ENCODE measurements at regions not wholly inside any gene's neighbourhood (a gene's known extent, or its start where the extent isn't known, plus 50 kb on each side); places are given as distances from the start of the nearest gene placed in this dataset.

DNA sequence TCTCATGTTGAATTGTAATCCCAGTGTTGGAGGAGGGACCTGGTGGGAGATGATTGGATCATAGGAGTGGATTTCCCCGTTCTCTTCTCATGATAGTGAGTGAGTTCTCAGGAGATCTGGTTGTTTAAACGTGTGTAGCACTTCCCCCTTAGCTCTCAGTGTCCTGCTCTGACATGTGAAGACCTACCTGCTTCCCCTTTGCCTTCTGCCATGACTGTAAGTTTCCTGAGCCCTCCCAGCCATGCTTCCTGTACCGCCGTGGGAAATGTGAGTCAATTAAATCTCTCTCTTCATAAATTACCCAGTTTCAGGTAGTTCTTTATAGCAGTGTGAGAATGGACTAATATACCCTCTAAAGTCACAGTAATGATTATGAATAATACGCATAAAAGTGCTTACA is 248.4 kb upstream of the LRRC7 start:
- DNase-seq (ENCODE audit: low spot score): no peak

- DNase-seq (ENCODE audit: low spot score): no peak
These were observed 246.9 kb upstream of the LRRC7 start for GRCh38 chr1:69320757-69321211.

GRCh38 chr1:69321311-69321710 is 246.4 kb upstream of the LRRC7 start:
- DNase-seq (ENCODE audit: low spot score): no peak

DNA sequence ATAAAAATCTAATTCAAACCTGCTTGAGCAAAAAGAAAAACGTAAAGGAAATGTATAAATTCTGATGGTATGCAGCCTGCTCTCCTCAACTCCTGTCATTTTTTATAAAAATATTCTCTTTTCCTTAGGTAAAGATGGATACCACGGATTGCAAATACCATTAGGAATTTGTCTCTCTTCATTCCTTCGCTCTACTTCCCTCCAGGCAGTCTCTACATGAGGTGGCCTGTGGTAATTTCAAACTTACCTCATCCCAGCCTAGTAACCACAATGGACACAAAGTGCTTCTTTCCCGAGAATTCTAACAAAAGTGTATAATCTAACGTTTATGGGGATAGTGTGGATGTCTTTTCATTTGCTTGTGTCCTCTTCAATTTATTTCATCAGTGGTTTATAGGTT is 239.5 kb upstream of the LRRC7 start:
- no peak for DNase-seq (ENCODE audit: low spot score)

DNA sequence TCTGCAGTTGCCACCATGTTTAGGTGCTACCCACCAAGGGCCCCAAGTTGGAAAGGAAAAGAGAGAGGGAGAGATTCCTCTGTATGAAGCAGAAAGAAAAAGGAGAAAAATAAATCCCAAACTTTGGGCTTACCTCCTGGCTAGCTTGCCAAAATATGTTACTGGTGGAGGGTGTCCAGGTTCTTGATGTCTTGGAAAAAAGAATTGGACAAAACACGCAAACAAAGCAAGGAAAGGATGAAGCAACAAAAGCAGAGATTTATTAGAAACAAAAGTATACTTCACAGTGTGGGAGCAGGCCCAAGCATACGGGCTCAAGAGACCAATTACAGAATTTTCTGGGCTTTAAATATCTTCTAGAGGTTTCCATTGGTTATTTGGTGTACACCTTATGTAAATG is 204.5 kb upstream of the LRRC7 start:
- no peak for DNase-seq (ENCODE audit: low spot score)

DNA sequence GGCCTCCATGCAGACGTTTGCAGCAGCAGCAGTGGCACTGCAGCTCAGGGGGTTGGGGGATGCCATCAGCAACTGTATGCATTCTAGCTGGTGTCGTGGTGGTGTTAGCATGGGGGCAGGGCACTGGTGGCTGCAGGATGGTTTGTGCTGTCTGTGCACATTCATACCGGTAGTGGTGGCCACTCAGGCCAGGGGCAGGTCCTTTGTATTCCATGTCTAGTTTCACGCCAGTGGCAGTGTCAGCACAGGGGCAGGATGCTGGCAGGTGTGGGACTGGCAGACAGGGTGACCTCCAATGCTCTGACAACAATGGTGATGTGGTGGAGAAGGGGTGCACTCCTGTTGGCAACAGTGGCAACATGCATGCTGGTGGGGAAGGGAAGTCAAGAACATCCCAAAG is 194.2 kb upstream of the LRRC7 start:
- DNase-seq (ENCODE audit: low spot score): no peak

DNA sequence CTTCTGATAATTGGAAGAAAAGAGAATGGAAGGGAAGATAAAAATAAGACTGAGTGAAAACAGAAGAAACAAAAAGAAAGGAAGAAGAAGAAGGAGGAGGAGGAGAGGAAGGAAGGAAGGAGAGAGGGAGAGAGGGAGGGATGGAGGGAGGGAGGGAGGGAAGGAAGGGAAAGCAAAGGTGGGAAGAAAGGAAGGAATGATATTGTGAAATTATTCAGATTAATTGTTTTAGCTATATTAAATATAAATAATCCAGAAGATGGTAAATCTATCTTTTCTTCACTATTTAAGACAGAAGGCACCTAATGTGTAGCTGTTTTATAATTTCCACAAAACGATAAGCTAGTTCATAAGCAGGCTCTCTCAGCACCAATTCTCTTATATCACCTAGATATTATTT is 191.3 kb upstream of the LRRC7 start:
- DNase-seq (ENCODE audit: low spot score): no peak

DNA sequence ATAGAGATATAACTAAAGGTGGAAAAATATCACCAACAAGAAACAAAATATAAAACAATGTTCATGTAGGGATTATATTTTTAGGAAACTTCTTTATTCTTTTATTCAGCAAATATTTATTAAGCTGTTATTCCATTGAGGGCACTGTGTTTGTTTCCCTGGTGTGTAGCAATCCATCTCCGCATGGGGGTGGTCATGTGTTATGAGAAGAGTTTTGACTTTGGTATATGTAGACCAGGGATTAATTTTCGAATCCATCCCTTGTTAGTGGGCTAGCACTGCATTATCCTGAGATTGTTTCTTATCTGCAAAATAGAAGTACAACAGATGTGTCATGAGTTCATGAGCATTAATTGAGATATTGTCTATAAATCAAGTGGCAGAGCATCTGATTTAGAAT is 190.2 kb upstream of the LRRC7 start:
- DNase-seq (ENCODE audit: low spot score): no peak

- no peak for DNase-seq (ENCODE audit: low spot score)
These were observed 179.7 kb upstream of the LRRC7 start for GRCh38 chr1:69388044-69388443.

GRCh38 chr1:69400128-69400527 is 167.6 kb upstream of the LRRC7 start:
- no peak for DNase-seq (ENCODE audit: low spot score)

DNA sequence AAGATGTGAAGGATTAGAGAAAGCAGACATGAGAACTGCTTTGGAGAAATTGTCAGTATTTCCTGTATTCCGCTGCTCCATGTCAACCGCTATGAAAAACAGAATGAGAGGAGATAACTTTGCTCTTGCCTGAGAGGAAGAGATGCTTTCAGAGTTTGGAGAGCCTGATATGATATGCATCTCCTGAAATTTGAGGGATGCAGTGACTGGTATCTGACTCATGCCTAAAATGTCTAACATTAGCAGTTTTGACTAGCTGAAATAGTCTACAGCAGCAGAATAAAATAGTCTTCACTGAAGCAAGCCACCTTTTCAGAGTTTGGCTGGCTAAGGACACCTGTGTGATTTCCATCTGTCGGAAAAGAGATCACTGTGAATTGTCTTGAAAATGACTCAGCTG is 165.8 kb upstream of the LRRC7 start:
- DNase-seq (ENCODE audit: low spot score): no peak

DNA sequence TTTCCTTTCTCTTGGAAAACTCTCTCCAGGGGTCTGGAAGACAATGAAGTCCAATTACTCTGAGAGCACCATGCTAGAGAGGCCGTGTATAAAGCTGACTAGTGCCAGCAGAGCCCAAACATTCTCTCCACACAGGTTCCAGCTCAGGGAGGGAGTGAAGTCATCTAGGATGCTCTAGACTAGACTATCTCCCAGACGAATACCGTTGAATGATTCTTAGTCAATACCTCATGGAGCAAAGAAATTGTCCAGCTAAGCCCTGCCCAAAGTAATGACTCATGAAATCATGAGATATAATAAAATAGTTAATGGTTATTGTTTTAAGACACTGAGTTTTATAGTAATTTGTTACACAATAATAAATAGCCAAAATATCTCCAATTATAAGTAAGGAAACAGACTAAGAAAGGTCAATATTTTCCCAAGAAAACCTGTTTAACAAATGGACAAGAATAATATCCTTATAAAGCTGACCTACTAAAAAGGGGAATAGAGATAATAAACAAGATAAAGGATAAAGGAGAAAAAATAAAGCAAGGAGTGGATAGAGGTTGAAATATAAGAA is 163.9 kb upstream of the LRRC7 start:
- no peak for DNase-seq (ENCODE audit: low spot score)

GRCh38 chr1:69404486-69404885 is 163.2 kb upstream of the LRRC7 start:
- DNase-seq (ENCODE audit: low spot score): no peak

GRCh38 chr1:69406244-69406643 is 161.5 kb upstream of the LRRC7 start:
- no peak for DNase-seq (ENCODE audit: low spot score)

- no peak for DNase-seq (ENCODE audit: low spot score)
These were observed 157.8 kb upstream of the LRRC7 start for GRCh38 chr1:69409731-69410456.

DNA sequence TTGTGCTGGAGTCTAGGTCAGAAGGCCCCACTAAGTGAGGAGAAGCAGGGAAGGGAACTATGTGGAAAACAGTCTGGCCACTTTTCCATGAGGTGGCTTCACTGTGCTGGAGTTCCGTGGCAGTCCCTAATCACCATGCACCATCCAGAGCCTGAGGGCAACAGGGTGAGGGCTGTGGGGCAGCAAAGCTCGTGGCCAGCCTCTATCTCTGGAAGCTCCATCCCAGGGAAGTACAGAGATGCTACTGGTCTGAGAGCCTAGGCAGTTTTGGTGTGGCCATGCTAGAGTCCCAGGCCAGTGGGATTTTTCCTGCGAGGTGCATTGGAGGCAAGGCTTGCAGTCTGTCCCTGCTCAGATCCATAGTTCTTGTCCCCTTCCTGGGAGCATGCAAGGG is 157.3 kb upstream of the LRRC7 start:
- DNase-seq (ENCODE audit: low spot score): no peak

DNA sequence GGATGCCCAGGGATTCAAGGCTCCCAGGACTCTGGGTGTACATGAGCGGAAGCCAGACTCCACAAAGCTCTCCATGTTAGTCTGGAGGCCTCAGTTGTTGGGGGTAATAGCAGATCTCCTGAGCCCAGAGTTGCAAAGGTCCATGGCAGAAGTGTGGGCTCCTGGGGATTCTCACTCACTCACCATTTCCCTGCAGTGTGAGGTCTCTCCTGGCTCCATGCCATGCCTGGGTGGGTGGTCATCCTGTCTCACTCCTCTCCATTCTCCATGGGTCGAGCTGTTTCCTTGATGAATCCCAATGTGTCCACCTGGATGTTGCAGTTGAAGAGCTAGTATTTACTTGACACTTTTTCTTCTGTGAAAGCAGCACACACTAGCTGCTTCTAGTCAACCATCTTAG is 156.8 kb upstream of the LRRC7 start:
- no peak for DNase-seq (ENCODE audit: low spot score)

DNA sequence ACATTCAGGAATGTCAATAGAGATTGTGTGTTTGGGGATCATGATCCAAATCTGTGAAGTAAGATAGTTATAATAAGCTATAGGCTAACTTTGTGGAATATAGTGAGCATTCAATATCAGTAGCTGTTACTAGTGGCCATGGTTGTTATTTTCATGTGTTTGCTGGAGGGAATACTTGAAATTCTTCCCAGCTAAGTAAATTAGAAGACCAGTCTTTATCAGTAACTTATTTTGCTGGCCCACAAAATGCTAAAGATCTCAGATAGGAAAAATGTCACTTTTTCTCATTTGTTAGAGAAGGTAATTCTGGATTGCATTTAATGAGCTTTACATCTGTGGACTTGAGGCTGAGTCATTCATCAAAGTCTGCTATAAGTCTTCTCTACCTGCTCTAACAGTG is 156.1 kb upstream of the LRRC7 start:
- no peak for DNase-seq (ENCODE audit: low spot score)

DNA sequence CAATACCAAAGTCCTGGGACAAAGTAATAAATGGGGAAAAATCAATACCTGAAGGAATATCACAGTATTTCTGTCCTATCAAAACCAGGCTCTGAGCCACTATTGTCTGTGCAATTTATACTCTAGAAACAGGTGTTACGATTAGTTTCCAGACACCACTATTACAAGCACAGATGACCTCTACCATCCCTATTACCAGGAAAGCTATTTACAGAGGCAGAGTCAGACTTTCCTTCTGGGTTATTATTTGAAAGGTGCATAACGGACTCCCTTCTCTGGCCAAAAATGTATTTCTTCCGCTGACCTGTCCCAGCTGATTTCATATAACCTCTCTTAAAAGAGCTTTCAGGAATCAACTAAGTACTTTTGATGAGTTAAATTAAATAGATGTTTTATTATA is 154.6 kb upstream of the LRRC7 start:
- no peak for DNase-seq (ENCODE audit: low spot score)

GRCh38 chr1:69414574-69414973 is 153.1 kb upstream of the LRRC7 start:
- no peak for DNase-seq (ENCODE audit: low spot score)

- no peak for DNase-seq (ENCODE audit: low spot score)
These were observed 146.4 kb upstream of the LRRC7 start for GRCh38 chr1:69421286-69421685.

GRCh38 chr1:69425871-69426270 is 141.9 kb upstream of the LRRC7 start:
- no peak for DNase-seq (ENCODE audit: low spot score)

DNA sequence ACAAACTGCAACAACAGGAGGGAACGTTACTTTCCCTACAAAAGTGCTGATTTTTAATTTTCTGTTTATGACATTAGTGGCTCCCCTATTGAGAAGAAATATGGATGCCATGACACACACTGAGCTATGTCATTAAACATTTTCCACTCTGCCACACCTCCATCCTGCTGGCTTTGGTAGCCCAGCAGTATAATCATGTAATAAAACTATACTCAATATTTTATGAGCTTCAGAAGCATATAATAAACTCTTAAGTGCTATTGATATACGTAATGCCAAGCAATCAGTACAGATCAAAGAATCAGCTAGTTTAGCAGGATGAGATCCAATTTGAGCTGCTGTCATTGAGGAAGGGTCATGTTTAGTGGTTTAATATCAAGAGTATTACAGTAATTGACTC is 141.3 kb upstream of the LRRC7 start:
- no peak for DNase-seq (ENCODE audit: low spot score)

DNA sequence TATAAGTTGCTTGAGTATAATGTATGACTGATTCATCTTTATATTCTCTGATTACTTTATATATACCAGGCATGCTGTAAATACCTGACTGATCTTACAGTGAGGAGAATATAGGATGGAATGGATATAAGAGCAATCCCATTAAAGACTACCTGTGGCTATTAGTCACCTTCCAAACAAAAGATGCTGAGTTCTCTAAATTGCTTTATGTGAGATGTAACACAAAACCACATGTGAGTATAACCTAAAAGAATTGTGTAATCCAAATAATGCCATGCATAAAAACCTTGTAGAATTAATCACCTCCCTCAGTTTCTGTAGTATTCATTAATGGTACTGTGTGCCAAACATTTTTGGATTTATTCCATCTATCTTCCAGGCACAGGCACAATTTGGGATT is 134.6 kb upstream of the LRRC7 start:
- no peak for DNase-seq (ENCODE audit: low spot score)

All from kidney capillary endothelial cell (primary cell).